ENCODE measurements at regions not wholly inside any gene's neighbourhood (a gene's known extent, or its start where the extent isn't known, plus 50 kb on each side); places are given as distances from the start of the nearest gene placed in this dataset.

GRCh38 chr2:67721516-67721915 lies 324.4 kb downstream of the ETAA1 start:
- H3K4me1 ChIP-seq: no peaks in the 10 kb centered on the region
- H3K4me3 ChIP-seq (replicated peaks in 1 of 3): no peak overlapping the region
- H3K27me3 ChIP-seq: no peaks in the 10 kb centered on the region
- no peaks in the 10 kb centered on the region for H3K36me3 ChIP-seq
- DNase-seq: no peak
- 65 to 92% methylated on average over 1 of the region's 1 CpG for WGBS, 2 donors
- H3K9me3 ChIP-seq: no peaks in the 10 kb centered on the region
- no peak overlapping the region for H3K27ac ChIP-seq
- no peak for TF ChIP-seq POLR2A (IDR thresholded peaks at IDR 0.05)
- TF ChIP-seq, protein P1, sequence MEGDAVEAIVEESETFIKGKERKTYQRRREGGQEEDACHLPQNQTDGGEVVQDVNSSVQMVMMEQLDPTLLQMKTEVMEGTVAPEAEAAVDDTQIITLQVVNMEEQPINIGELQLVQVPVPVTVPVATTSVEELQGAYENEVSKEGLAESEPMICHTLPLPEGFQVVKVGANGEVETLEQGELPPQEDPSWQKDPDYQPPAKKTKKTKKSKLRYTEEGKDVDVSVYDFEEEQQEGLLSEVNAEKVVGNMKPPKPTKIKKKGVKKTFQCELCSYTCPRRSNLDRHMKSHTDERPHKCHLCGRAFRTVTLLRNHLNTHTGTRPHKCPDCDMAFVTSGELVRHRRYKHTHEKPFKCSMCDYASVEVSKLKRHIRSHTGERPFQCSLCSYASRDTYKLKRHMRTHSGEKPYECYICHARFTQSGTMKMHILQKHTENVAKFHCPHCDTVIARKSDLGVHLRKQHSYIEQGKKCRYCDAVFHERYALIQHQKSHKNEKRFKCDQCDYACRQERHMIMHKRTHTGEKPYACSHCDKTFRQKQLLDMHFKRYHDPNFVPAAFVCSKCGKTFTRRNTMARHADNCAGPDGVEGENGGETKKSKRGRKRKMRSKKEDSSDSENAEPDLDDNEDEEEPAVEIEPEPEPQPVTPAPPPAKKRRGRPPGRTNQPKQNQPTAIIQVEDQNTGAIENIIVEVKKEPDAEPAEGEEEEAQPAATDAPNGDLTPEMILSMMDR (IDR thresholded peaks at IDR 0.05): no peak
- intact Hi-C loops (cut with DNase I): no loop called here

DNA sequence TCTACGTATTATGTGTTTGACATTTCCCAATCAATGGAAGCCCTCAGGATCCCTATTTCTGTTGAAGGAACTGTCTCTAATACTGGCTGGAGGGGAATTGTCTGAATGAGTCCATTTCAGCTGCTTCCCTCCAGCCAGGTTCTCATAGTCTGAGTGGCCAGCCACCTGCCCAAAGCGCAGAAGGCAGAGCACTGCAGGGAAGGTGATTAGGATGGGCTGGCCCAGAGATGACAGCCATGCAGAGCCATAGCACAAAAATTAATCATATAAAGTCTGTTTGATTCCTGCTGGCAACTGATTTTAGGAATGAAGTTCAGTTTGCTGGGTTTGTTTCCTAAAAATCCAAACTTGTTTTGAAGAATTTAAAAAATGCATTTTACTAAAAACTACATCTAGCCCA lies 327.1 kb downstream of the ETAA1 start:
- DNase-seq: no peak
- 98 to 100% methylated on average over 2 of the region's 2 CpGs for WGBS, 2 donors
- H3K4me3 ChIP-seq (replicated peaks in 1 of 3): no peak overlapping the region
- H3K27ac ChIP-seq: no peak overlapping the region
- H3K4me1 ChIP-seq: peaks cover 6 to 12% of the 10 kb centered on the region in 2 donors
- TF ChIP-seq, protein P1 (IDR thresholded peaks at IDR 0.05): no peak
- no peak for TF ChIP-seq POLR2A (IDR thresholded peaks at IDR 0.05)
- H3K27me3 ChIP-seq: no peaks in the 10 kb centered on the region
- intact Hi-C loops (cut with DNase I): no loop called here
- H3K36me3 ChIP-seq: no peaks in the 10 kb centered on the region
- H3K9me3 ChIP-seq: no peaks in the 10 kb centered on the region

GRCh38 chr2:67725731-67726130 lies 328.6 kb downstream of the ETAA1 start:
- Histone ChIP-seq H3K27ac (no peak overlapping the region), H3K27me3 (no peaks in the 10 kb centered on the region), H3K36me3 (no peaks in the 10 kb centered on the region), H3K9me3 (no peaks in the 10 kb centered on the region), H3K4me1 (peaks cover 6 to 12% of the 10 kb centered on the region in 2 donors), H3K4me3 (replicated peaks in 1 of 3) (no peak overlapping the region)
- intact Hi-C loops (cut with DNase I): no loop called here
- DNase-seq: no peak
- TF ChIP-seq POLR2A (IDR thresholded peaks at IDR 0.05): no peak
- TF ChIP-seq, protein P1 (IDR thresholded peaks at IDR 0.05): no peak
- 48 to 66% methylated on average over 1 of the region's 1 CpG for WGBS, 2 donors

DNA sequence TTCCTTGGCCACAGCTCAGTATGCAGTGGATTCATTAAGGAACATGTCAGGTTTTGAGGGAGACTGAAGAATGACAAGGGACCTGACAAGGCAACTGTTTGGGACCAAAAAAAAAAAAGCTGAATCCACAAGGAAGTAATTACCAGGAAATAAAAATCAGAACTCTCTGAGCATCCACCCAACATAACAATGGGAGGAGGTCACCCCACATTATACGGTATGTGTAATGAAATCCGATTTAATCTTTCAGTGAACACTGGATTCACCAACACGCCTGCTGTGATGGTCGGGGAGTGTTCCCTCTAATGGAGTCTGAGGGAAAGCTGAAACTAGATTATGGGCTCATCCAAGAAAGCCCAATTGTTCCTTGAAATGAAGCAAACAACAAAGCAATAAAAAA lies 329.3 kb downstream of the ETAA1 start:
- no peak for TF ChIP-seq POLR2A (IDR thresholded peaks at IDR 0.05)
- TF ChIP-seq, protein P1 (IDR thresholded peaks at IDR 0.05): no peak
- intact Hi-C loops (cut with DNase I): no loop called here
- Histone ChIP-seq H3K27me3 (no peaks in the 10 kb centered on the region), H3K36me3 (no peaks in the 10 kb centered on the region), H3K4me1 (peaks cover 6 to 12% of the 10 kb centered on the region in 2 donors), H3K27ac (no peak overlapping the region), H3K9me3 (no peaks in the 10 kb centered on the region), H3K4me3 (replicated peaks in 1 of 3) (no peak overlapping the region)
- 86 to 92% methylated on average over 4 of the region's 4 CpGs for WGBS, 2 donors
- DNase-seq: no peak

- intact Hi-C loops (cut with DNase I): no loop called here
- peak overlapping the region in 1 of 3 donors; percentile 22 for H3K27ac ChIP-seq
- TF ChIP-seq, protein P1 (IDR thresholded peaks at IDR 0.05): no peak
- no peak for TF ChIP-seq POLR2A (IDR thresholded peaks at IDR 0.05)
- no peaks in the 10 kb centered on the region for H3K36me3 ChIP-seq
- DNase-seq: no peak
- no peak overlapping the region for H3K4me3 ChIP-seq (replicated peaks in 1 of 3)
- 70 to 72% methylated on average over 9 of the region's 9 CpGs for WGBS, 2 donors
- no peaks in the 10 kb centered on the region for H3K9me3 ChIP-seq
- no peaks in the 10 kb centered on the region for H3K27me3 ChIP-seq
- H3K4me1 ChIP-seq: peaks cover 6 to 12% of the 10 kb centered on the region in 2 donors
Observed at GRCh38 chr2:67727131-67727530, 330.0 kb downstream of the ETAA1 start.
